Loucy (cell line): ENCODE measurements at regions not wholly inside any gene's neighbourhood (a gene's known extent, or its start where the extent isn't known, plus 50 kb on each side); places are given as distances from the start of the nearest gene placed in this dataset.
A peak's percentile ranks its signal among the peaks of the same experiment; 100 is the strongest.

Experiments
- H2AFZ ChIP-seq: fragments of 200-600 bp; sonication (generic); 2 replicates; pipeline ENCODE4 v1.6.0; 2016; ENCODE audit warnings: antibody characterized with exemption, mild to moderate bottlenecking, low read length, moderate library complexity
- H3F3A ChIP-seq: fragments of 200-600 bp; 2 replicates; pipeline ENCODE4 v1.6.0; 2016; ENCODE audit warnings: antibody characterized with exemption, low read depth, mild to moderate bottlenecking
- H3K27me3 ChIP-seq: fragments of 200-600 bp; sonication (generic); 2 replicates; pipeline ENCODE4 v1.6.1; 2014; ENCODE audit warnings: low read length, mild to moderate bottlenecking; ENCODE audit not compliant: insufficient read depth, poor library complexity, severe bottlenecking
- H3K36me3 ChIP-seq: fragments of 200-600 bp; sonication (generic); 2 replicates; pipeline ENCODE4 v1.6.1; 2016; ENCODE audit warnings: low read length; ENCODE audit not compliant: insufficient read depth
- H3K4me1 ChIP-seq: fragments of 200-600 bp; sonication (generic); 2 replicates; pipeline ENCODE4 v1.5.1; 2014; ENCODE audit warnings: low read length, mild to moderate bottlenecking; ENCODE audit not compliant: insufficient read depth, poor library complexity, severe bottlenecking
- H3K4me2 ChIP-seq: fragments of 200-600 bp; sonication (generic); 2 replicates; pipeline ENCODE4 v1.6.0; 2014; ENCODE audit warnings: antibody characterized with exemption, low read length, low read depth, mild to moderate bottlenecking; ENCODE audit not compliant: poor library complexity, severe bottlenecking
- H3K4me3 ChIP-seq: fragments of 200-600 bp; sonication (generic); 2 replicates; pipeline ENCODE4 v1.5.1; 2014; ENCODE audit warnings: low read length, mild to moderate bottlenecking, mixed read lengths; ENCODE audit not compliant: poor library complexity, severe bottlenecking
- H3K79me2 ChIP-seq: fragments of 200-600 bp; sonication (generic); 2 replicates; pipeline ENCODE4 v1.6.1; 2014; ENCODE audit warnings: low read length; ENCODE audit not compliant: insufficient read depth
- H3K9ac ChIP-seq: fragments of 200-600 bp; sonication (generic); 2 replicates; pipeline ENCODE4 v1.6.0; 2014; ENCODE audit warnings: mild to moderate bottlenecking, low read depth, low read length, moderate library complexity; ENCODE audit not compliant: poor library complexity, severe bottlenecking
- H3K9me2 ChIP-seq: fragments of 200-600 bp; sonication (generic); replicated peaks from 2 replicates; pipeline ENCODE4 v1.6.1; 2016; ENCODE audit warnings: low read depth, low read length, mixed read lengths
- H3K9me3 ChIP-seq: fragments of 200-600 bp; sonication (generic); 2 replicates; pipeline ENCODE4 v1.6.1; 2014; ENCODE audit warnings: mild to moderate bottlenecking, antibody characterized with exemption, low read length, low read depth; ENCODE audit not compliant: insufficient read depth
- H4K20me1 ChIP-seq: fragments of 200-600 bp; sonication (generic); 2 replicates; pipeline ENCODE4 v1.6.0; 2014; ENCODE audit warnings: antibody characterized with exemption, low read length, mild to moderate bottlenecking; ENCODE audit not compliant: insufficient read depth, poor library complexity, severe bottlenecking
- EZH2phosphoT487 ChIP-seq: fragments of 200-600 bp; IDR thresholded peaks from 2 replicates; pipeline ENCODE4 v1.6.1; 2018; ENCODE audit warnings: antibody characterized with exemption, mild to moderate bottlenecking, moderate library complexity, borderline replicate concordance
- TF ChIP-seq, protein P1 (sequence below): fragments of 200-600 bp; sonication (generic); conservative IDR thresholded peaks from 2 replicates; pipeline ENCODE4 v1.5.1; 2014; ENCODE audit warnings: mild to moderate bottlenecking, antibody characterized with exemption, low read length

DNA sequence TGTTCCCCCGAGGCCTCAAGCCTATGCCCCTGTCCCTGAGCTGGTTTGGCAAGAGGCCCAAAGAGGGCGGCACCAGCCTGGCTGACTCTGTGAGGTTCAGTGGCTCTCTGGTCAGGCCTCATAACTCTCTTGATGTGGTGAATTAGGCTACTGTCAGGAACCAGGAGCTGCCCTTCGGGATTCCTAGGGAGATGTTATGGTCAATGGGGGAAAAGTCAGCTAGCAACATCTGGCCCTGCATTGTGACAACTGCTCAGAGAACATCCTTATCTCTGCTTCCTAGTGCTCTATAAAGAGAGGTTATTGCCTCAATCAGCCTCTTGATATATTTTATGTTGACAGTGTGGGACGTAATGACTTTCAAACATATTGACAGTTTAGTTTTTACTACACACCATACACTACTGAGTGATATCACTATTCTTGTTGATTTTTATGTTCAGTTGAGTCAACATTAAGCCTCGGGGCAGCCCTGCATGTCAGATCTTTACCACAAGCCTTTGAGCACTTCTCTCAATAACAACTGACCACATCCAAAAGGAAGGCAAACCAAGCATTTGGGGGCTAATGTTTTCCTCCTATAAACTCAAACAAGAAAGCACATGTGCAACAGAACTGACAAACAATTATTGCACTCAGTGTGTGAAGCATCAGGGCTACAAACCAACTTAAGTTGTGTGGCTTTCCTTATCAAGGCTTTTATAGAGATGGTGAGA, 448.3 kb upstream of the SLC14A2 start:
- Histone ChIP-seq H2AFZ (no peak overlapping the region), H3K79me2 (no peaks in the 10 kb centered on the region)

DNA sequence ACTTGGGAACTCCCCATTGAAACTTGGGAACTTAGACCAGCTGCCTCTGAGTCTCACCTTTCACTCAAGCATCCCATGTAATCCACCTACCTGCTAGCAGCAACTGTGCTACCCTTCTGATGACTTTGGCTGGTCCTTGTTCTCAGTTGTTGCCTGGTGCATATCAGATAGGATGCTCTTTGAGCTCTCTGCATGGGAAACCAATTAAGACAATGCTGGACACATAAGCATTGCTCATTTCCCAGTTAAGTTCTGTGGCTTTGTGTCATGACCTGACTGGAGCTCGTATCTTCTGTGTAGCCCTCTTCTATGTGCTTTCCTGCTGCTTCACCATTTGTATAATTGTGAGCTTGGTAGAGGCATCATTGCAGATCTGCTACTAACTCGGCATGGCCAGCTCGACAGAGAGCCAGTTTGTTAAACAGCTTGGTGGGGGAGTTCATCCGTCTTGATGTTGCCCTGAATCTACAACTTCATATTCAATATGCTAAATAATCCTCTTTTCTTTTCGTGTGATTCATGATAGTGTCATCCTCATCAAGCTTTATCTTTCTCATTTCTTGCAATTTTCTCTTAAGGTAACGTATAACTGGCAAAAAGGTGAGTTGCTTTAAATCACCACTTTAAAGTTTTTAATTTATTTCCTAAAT, 447.5 kb upstream of the SLC14A2 start:
- Histone ChIP-seq H3K79me2 (no peaks in the 10 kb centered on the region), H4K20me1 (no peaks in the 10 kb centered on the region), H3K9me3 (no peaks in the 10 kb centered on the region), H3K27me3 (no peaks in the 10 kb centered on the region), H3K4me1 (peaks cover 30% of the 10 kb centered on the region), H3K4me2 (peak overlapping the region; percentile 36), H2AFZ (no peak overlapping the region), H3K36me3 (no peaks in the 10 kb centered on the region), H3F3A (no peaks in the 10 kb centered on the region), H3K9me2 (no peaks in the 10 kb centered on the region), H3K9ac (peak overlapping the region; percentile 8), H3K4me3 (no peak overlapping the region)
- no peak for TF ChIP-seq EZH2phosphoT487
- TF ChIP-seq, protein P1, sequence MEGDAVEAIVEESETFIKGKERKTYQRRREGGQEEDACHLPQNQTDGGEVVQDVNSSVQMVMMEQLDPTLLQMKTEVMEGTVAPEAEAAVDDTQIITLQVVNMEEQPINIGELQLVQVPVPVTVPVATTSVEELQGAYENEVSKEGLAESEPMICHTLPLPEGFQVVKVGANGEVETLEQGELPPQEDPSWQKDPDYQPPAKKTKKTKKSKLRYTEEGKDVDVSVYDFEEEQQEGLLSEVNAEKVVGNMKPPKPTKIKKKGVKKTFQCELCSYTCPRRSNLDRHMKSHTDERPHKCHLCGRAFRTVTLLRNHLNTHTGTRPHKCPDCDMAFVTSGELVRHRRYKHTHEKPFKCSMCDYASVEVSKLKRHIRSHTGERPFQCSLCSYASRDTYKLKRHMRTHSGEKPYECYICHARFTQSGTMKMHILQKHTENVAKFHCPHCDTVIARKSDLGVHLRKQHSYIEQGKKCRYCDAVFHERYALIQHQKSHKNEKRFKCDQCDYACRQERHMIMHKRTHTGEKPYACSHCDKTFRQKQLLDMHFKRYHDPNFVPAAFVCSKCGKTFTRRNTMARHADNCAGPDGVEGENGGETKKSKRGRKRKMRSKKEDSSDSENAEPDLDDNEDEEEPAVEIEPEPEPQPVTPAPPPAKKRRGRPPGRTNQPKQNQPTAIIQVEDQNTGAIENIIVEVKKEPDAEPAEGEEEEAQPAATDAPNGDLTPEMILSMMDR: no peak

More for the DNA sequence above, 448.3 kb upstream of the SLC14A2 start:
- TF ChIP-seq EZH2phosphoT487: no peak
- TF ChIP-seq, protein P1: no peak
- no peaks in the 10 kb centered on the region for H3F3A ChIP-seq
- H3K4me1 ChIP-seq: peaks cover 23% of the 10 kb centered on the region
- H3K9me3 ChIP-seq: no peaks in the 10 kb centered on the region
- H3K4me3 ChIP-seq: no peak overlapping the region
- peak overlapping the region; percentile 36 for H3K4me2 ChIP-seq
- H3K9ac ChIP-seq: peak overlapping the region; percentile 8
- no peaks in the 10 kb centered on the region for H4K20me1 ChIP-seq
- H3K9me2 ChIP-seq: no peaks in the 10 kb centered on the region
- no peaks in the 10 kb centered on the region for H3K27me3 ChIP-seq
- no peaks in the 10 kb centered on the region for H3K36me3 ChIP-seq

DNA sequence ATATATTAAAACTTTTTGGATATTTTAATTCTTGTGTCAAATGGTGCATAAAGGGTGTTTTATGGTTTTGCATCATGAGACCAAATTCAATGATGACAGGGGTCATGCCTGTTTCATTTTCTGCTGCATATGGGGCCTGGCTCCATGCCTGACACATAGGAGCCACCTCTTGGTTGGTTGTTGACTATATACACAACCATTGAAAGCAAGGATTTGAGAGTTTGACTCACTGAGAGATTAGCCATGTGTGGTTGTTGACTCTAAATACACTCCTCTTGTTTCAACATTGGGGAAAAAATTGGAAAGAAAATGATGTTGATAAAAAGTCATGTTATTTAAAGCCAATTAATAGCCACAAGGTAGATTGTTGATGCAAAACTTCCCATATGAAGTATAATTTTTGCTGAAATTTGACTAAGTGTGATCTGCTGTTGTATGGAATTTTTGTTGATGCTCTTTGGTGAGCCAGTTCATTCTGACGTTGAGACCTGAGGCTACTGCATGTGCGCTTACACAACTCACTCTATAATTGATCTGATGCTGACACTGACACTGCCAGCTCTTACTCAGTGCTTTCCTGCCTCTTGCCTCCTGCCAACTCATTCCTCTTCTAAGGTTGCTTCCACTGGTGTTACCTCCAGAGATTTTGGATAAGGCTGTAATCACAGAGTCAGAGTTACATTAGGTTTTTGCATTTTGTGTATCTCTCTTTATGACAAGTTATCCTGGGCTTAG, 446.2 kb upstream of the SLC14A2 start:
- Histone ChIP-seq H3F3A (no peaks in the 10 kb centered on the region), H4K20me1 (no peaks in the 10 kb centered on the region), H3K4me1 (peaks cover 43% of the 10 kb centered on the region), H3K9me3 (no peaks in the 10 kb centered on the region), H3K79me2 (no peaks in the 10 kb centered on the region), H3K4me3 (no peak overlapping the region), H3K9me2 (no peaks in the 10 kb centered on the region), H2AFZ (no peak overlapping the region), H3K9ac (no peak overlapping the region), H3K4me2 (no peak overlapping the region), H3K36me3 (no peaks in the 10 kb centered on the region), H3K27me3 (no peaks in the 10 kb centered on the region)
- TF ChIP-seq, protein P1: no peak
- no peak for TF ChIP-seq EZH2phosphoT487
